K562 (cell line): ENCODE measurements at regions not wholly inside any gene's neighbourhood (a gene's known extent, or its start where the extent isn't known, plus 50 kb on each side); places are given as distances from the start of the nearest gene placed in this dataset.

Source experiments
- CEBPB ChIP-seq: fragments of 450-650 bp; IDR thresholded peaks from 2 replicates; pipeline ENCODE4 v1.6.1; 2016; ENCODE audit warnings: missing genetic modification characterization, missing compliant biosample characterization
- CTCF ChIP-seq, 3 experiments: IDR thresholded peaks in 2 of 3; conservative IDR thresholded peaks in 1 of 3; 2 replicates each; pipeline ENCODE4 v1.5.1; 2011 to 2012; ENCODE audit warnings: low read length in 3 of 3, mild to moderate bottlenecking in 3 of 3, control low read depth in 2 of 3, improper control_type of control experiment in 1 of 3, inconsistent platforms in 1 of 3, low read depth in 1 of 3, mixed read lengths in 1 of 3, moderate library complexity in 1 of 3; ENCODE audit not compliant: insufficient read depth in 2 of 3
- GABPA ChIP-seq: fragments of 200-800 bp; sonication (Bioruptor generic); conservative IDR thresholded peaks from 2 replicates; pipeline ENCODE4 v1.6.1; 2016; ENCODE audit warnings: low read depth, missing genetic modification characterization, missing compliant biosample characterization

DNA sequence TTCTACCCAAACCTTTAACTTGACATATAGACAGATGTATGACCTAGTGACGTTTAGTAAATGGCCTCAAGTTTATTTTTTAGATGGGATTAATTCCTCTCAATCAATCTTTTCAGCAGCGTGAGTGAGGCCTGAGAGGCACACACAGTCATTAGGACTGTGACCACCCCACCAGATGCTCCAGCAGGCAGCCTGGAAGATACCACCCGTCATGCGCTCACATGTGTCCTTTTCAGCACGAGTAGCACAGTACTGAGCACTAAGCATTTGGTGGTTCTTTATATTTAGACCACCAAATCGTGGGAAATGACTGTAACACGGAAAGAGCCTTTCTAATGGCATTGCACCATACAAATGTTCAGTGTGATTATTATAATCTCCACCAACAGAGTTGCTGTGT, 354.6 kb upstream of the DDI1 start:
- TF ChIP-seq CEBPB (tag) (no peak), GABPA (tag) (no peak), CTCF (IDR thresholded peaks at IDR 0.05 in 2 of 3, conservative IDR thresholded peaks at IDR 0.05 in 1 of 3; ENCODE audit: insufficient read depth in 2 of 3, low read depth in 1 of 3, low read length in 3 of 3) (no peak)
